ENCODE measurements at regions not wholly inside any gene's neighbourhood (a gene's known extent, or its start where the extent isn't known, plus 50 kb on each side); places are given as distances from the start of the nearest gene placed in this dataset.

DNA sequence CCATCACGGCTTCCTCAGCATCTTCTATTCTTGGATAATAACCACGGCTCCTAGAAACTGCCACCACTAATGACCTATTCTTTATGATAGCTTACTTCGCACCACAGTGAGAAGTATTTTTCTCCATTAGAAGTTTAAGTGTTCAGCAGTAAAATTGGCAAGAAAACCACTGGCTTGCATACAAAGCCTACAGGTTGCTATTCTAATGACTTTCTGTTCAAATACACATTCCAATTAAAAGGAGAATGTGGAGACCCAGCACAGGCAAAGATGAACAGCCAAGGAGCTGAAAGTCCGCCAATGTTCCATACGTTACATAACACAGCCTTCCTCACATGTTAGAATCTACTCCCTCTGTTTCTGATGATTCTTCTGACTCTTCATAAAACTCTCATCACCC is 875.0 kb upstream of the PRKX start:
- no peak overlapping the region for H3K4me3 ChIP-seq (ENCODE audit: low read depth, low read length)
- DNase-seq (ENCODE audit: low read depth): no peak
- no peaks in the 10 kb centered on the region for H3K27me3 ChIP-seq (ENCODE audit: control insufficient read depth, insufficient read depth, low read length)
- TF ChIP-seq, protein P1, sequence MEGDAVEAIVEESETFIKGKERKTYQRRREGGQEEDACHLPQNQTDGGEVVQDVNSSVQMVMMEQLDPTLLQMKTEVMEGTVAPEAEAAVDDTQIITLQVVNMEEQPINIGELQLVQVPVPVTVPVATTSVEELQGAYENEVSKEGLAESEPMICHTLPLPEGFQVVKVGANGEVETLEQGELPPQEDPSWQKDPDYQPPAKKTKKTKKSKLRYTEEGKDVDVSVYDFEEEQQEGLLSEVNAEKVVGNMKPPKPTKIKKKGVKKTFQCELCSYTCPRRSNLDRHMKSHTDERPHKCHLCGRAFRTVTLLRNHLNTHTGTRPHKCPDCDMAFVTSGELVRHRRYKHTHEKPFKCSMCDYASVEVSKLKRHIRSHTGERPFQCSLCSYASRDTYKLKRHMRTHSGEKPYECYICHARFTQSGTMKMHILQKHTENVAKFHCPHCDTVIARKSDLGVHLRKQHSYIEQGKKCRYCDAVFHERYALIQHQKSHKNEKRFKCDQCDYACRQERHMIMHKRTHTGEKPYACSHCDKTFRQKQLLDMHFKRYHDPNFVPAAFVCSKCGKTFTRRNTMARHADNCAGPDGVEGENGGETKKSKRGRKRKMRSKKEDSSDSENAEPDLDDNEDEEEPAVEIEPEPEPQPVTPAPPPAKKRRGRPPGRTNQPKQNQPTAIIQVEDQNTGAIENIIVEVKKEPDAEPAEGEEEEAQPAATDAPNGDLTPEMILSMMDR (IDR thresholded peaks at IDR 0.05; ENCODE audit: insufficient read depth, low read length, poor library complexity, severe bottlenecking): no peak
- no peaks in the 10 kb centered on the region for H3K36me3 ChIP-seq (ENCODE audit: control insufficient read depth, insufficient read depth, low read length)

- no peak overlapping the region for H3K4me3 ChIP-seq (ENCODE audit: low read depth, low read length)
- H3K36me3 ChIP-seq (ENCODE audit: control insufficient read depth, insufficient read depth, low read length): no peaks in the 10 kb centered on the region
- TF ChIP-seq, protein P1 (IDR thresholded peaks at IDR 0.05; ENCODE audit: insufficient read depth, low read length, poor library complexity, severe bottlenecking): no peak
- no peaks in the 10 kb centered on the region for H3K27me3 ChIP-seq (ENCODE audit: control insufficient read depth, insufficient read depth, low read length)
- no peak for DNase-seq (ENCODE audit: low read depth)
Measured at GRCh38 chrX:4588056-4588455, 874.6 kb upstream of the PRKX start.

DNA sequence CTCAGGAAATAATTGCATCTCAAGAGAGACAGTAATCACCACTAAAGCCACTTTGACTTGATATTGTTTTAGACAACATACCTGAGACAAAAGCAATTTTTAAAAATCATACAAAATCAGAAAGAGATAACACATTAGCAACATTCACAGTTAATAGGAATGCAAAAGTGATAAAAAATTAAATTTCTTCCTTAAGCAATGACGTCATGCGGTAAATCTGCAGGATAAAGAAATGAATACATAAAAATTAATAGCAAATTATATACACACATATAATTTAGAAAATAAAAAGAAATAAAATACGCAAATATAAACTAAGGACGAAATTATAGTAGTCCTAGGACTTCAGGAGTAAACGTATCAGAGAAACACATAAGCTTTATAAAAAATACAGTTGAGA is 866.5 kb upstream of the PRKX start:
- no peak for DNase-seq (ENCODE audit: low read depth)
- no peaks in the 10 kb centered on the region for H3K27me3 ChIP-seq (ENCODE audit: control insufficient read depth, insufficient read depth, low read length)
- TF ChIP-seq, protein P1 (IDR thresholded peaks at IDR 0.05; ENCODE audit: insufficient read depth, low read length, poor library complexity, severe bottlenecking): no peak
- H3K4me3 ChIP-seq (ENCODE audit: low read depth, low read length): no peak overlapping the region
- no peaks in the 10 kb centered on the region for H3K36me3 ChIP-seq (ENCODE audit: control insufficient read depth, insufficient read depth, low read length)

DNA sequence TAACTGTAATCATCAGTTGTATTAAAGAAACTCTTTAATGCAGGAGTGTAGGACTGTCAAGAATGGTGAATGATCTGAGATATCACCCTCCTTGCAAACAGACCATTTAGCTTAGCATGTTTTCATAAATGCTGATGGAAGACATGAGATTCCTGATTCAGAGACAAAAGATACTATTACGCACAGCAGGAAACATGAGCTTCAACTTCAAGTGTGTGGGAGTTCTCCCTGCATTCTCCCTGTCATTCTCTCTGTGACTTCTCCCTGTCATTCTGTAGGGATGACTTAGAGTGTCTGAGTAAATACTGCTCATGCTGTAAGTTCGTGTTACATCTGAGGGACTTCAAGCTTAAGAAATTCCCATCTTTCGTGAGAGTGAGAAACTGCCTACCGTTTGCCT is 866.0 kb upstream of the PRKX start:
- no peaks in the 10 kb centered on the region for H3K36me3 ChIP-seq (ENCODE audit: control insufficient read depth, insufficient read depth, low read length)
- no peak overlapping the region for H3K4me3 ChIP-seq (ENCODE audit: low read depth, low read length)
- no peak for DNase-seq (ENCODE audit: low read depth)
- TF ChIP-seq, protein P1 (IDR thresholded peaks at IDR 0.05; ENCODE audit: insufficient read depth, low read length, poor library complexity, severe bottlenecking): no peak
- no peaks in the 10 kb centered on the region for H3K27me3 ChIP-seq (ENCODE audit: control insufficient read depth, insufficient read depth, low read length)

GRCh38 chrX:4572691-4573090 is 859.2 kb upstream of the PRKX start:
- Histone ChIP-seq H3K36me3 (ENCODE audit: control insufficient read depth, insufficient read depth, low read length) (no peaks in the 10 kb centered on the region), H3K27me3 (ENCODE audit: control insufficient read depth, insufficient read depth, low read length) (no peaks in the 10 kb centered on the region), H3K4me3 (ENCODE audit: low read depth, low read length) (no peak overlapping the region)
- no peak for DNase-seq (ENCODE audit: low read depth)
- TF ChIP-seq, protein P1 (IDR thresholded peaks at IDR 0.05; ENCODE audit: insufficient read depth, low read length, poor library complexity, severe bottlenecking): no peak

DNA sequence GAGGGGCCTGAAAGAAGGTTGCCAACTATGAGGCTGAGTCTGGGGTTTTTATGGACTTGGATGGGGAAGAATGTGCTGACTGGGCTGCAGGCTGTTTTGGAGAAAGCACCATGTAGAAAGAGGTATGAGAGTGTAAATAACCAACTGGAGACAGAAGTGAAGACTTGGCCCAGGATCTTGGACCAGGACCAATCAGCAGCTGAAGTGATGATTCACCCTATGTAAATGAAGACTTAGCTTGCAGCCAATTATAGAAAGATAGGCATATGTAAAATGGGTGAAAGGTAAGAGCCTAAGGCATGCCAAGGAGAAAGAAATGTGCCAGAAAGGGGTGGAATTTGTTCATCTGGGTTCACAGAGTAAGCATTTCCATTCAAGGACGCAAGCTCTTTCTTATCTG is 856.7 kb upstream of the PRKX start:
- no peaks in the 10 kb centered on the region for H3K36me3 ChIP-seq (ENCODE audit: control insufficient read depth, insufficient read depth, low read length)
- H3K27me3 ChIP-seq (ENCODE audit: control insufficient read depth, insufficient read depth, low read length): no peaks in the 10 kb centered on the region
- TF ChIP-seq, protein P1 (IDR thresholded peaks at IDR 0.05; ENCODE audit: insufficient read depth, low read length, poor library complexity, severe bottlenecking): no peak
- no peak overlapping the region for H3K4me3 ChIP-seq (ENCODE audit: low read depth, low read length)
- no peak for DNase-seq (ENCODE audit: low read depth)

Measured in kidney epithelial cell (primary cell).